DND-41 (cell line): ENCODE measurements at regions not wholly inside any gene's neighbourhood (a gene's known extent, or its start where the extent isn't known, plus 50 kb on each side); places are given as distances from the start of the nearest gene placed in this dataset.

Experiments used
- ATAC-seq: fragments of 200-7000 bp; cut with Tn5 transposase; 3 replicates; pipeline ENCODE4 v1.9.1; 2021; ENCODE audit warnings: low read depth; ENCODE audit not compliant: insufficient read depth
- DNase-seq: peaks from one replicate; pipeline ENCODE4 v3.0.0-alpha.2; 2020
- H2AFZ ChIP-seq: 2 replicates; pipeline ENCODE4 v1.6.0; 2012; ENCODE audit warnings: low read depth, low read length
- H3K27ac ChIP-seq: 2 replicates; pipeline ENCODE4 v1.5.1; 2012; ENCODE audit warnings: low read length, inconsistent platforms
- H3K27me3 ChIP-seq: fragments of 200-600 bp; sonication (generic); 2 replicates; pipeline ENCODE4 v1.6.0; 2012; ENCODE audit warnings: low read length, mild to moderate bottlenecking, inconsistent platforms; ENCODE audit not compliant: insufficient read depth, poor library complexity
- H3K36me3 ChIP-seq: 2 replicates; pipeline ENCODE4 v1.5.1; 2012; ENCODE audit warnings: low read length, inconsistent platforms; ENCODE audit not compliant: insufficient read depth
- H3K4me1 ChIP-seq: 2 replicates; pipeline ENCODE4 v1.5.1; 2012; ENCODE audit warnings: mild to moderate bottlenecking, low read length; ENCODE audit not compliant: insufficient read depth
- H3K4me2 ChIP-seq: 2 replicates; pipeline ENCODE4 v1.6.0; 2012; ENCODE audit warnings: mild to moderate bottlenecking, moderate library complexity, low read length, inconsistent platforms; ENCODE audit not compliant: insufficient read depth
- H3K4me3 ChIP-seq, 2 experiments: fragments of 200-600 bp in 1 of 2; shearing (Covaris generic) in 1 of 2; 2 replicates each; pipeline ENCODE4 v1.5.1; 2012 to 2016; ENCODE audit warnings: inconsistent platforms in 2 of 2, low read length in 2 of 2, mild to moderate bottlenecking in 2 of 2, low read depth in 1 of 2, moderate library complexity in 1 of 2
- H3K79me2 ChIP-seq: 2 replicates; pipeline ENCODE4 v1.6.0; 2012; ENCODE audit warnings: low read length, inconsistent platforms; ENCODE audit not compliant: insufficient read depth
- H3K9ac ChIP-seq: 2 replicates; pipeline ENCODE4 v1.6.0; 2012; ENCODE audit warnings: low read depth, mild to moderate bottlenecking, inconsistent platforms, low read length, moderate library complexity
- H3K9me3 ChIP-seq: 2 replicates; pipeline ENCODE4 v1.5.1; 2012; ENCODE audit warnings: low read length, moderate library complexity, mild to moderate bottlenecking, inconsistent platforms; ENCODE audit not compliant: insufficient read depth, severe bottlenecking
- H4K20me1 ChIP-seq: 2 replicates; pipeline ENCODE4 v1.6.0; 2012; ENCODE audit warnings: low read length; ENCODE audit not compliant: insufficient read depth
- EZH2 ChIP-seq: IDR thresholded peaks from 3 replicates; pipeline ENCODE4 v1.6.1; 2012; ENCODE audit warnings: borderline replicate concordance, low read depth, mild to moderate bottlenecking, moderate library complexity, low read length, inconsistent platforms; ENCODE audit not compliant: severe bottlenecking
- TF ChIP-seq, protein P1 (sequence below): IDR thresholded peaks from 2 replicates; pipeline ENCODE4 v1.5.1; 2012; ENCODE audit warnings: borderline replicate concordance, low read length, moderate library complexity, mild to moderate bottlenecking; ENCODE audit not compliant: poor library complexity, severe bottlenecking; ENCODE audit errors: extremely low read depth

DNA sequence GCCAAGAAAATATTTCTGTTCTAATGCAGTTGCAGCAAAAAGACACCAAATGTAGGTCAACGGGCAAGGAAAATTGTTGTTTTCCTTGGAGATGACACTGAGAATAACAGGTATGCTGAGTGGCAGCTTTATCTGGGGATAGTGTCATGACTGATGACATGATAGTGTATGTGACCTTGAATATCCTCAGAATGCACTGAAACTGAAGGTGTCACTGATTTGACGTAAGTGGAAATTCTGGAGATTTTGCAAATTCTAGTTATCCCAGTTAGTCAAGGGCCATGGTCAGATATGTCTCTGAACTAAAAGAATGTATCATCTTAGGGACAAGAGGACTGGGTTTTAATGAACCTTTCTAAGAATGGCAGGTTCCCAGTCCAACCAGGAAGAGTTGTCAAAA lies 138.0 kb upstream of the C9orf72 start:
- Histone ChIP-seq H3K27ac (no peak overlapping the region), H3K79me2 (no peaks in the 10 kb centered on the region), H4K20me1 (no peaks in the 10 kb centered on the region), H3K9me3 (no peaks in the 10 kb centered on the region), H3K4me3 (no peak overlapping the region), H3K36me3 (no peaks in the 10 kb centered on the region), H2AFZ (no peak overlapping the region), H3K4me2 (no peak overlapping the region), H3K9ac (no peak overlapping the region), H3K27me3 (no peaks in the 10 kb centered on the region), H3K4me1 (no peaks in the 10 kb centered on the region)
- ATAC-seq (no peak), DNase-seq (no peak)
- TF ChIP-seq EZH2, result no peak
- TF ChIP-seq, protein P1, sequence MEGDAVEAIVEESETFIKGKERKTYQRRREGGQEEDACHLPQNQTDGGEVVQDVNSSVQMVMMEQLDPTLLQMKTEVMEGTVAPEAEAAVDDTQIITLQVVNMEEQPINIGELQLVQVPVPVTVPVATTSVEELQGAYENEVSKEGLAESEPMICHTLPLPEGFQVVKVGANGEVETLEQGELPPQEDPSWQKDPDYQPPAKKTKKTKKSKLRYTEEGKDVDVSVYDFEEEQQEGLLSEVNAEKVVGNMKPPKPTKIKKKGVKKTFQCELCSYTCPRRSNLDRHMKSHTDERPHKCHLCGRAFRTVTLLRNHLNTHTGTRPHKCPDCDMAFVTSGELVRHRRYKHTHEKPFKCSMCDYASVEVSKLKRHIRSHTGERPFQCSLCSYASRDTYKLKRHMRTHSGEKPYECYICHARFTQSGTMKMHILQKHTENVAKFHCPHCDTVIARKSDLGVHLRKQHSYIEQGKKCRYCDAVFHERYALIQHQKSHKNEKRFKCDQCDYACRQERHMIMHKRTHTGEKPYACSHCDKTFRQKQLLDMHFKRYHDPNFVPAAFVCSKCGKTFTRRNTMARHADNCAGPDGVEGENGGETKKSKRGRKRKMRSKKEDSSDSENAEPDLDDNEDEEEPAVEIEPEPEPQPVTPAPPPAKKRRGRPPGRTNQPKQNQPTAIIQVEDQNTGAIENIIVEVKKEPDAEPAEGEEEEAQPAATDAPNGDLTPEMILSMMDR, result no peak

DNA sequence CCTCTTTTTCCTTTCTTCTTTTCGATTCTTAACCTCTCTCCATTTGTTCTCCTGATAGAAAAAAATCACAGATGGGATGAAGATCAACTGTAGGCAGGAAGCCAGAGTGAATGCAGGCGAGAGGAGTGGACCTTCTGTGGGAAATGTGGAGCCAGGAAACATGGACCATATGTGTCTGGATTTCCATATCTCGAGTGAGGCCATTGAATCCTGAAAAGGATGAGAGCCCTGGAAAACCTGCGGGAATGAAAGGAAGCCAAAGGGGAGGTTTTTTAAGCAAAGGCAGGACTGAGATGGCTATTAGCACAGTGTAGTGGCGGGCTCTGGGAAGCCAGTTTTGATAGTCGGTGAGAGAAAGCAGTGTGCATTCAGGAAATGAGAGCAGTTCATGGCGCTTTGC lies 139.5 kb upstream of the C9orf72 start:
- no peaks in the 10 kb centered on the region for H3K27me3 ChIP-seq
- TF ChIP-seq EZH2, result no peak
- TF ChIP-seq, protein P1, result no peak
- no peak for ATAC-seq

DNA sequence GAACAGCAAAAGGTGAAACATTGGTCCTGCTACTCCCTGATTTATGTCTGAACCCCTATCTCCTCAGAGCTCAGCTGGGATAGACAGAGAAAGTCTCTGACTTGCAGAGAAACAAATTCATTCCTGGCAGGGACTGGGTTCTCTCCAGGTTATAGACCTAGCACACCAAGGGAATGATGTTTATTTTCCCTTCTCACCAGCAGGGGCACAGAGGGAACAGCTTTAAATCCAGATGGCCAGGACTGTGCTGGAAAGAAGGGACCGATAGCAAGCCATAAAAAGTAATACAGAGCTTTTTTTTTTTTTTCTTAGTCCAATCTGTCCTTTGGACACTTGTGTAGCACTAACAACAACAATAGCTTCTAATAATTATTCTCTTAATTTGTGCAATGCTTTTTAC lies 141.1 kb upstream of the C9orf72 start:
- DNase-seq (no peak), ATAC-seq (no peak)
- Histone ChIP-seq H3K9ac (no peak overlapping the region), H2AFZ (no peak overlapping the region), H3K27ac (no peak overlapping the region), H3K36me3 (no peaks in the 10 kb centered on the region), H3K4me2 (no peak overlapping the region), H3K4me1 (no peaks in the 10 kb centered on the region), H3K79me2 (no peaks in the 10 kb centered on the region), H3K27me3 (no peaks in the 10 kb centered on the region), H4K20me1 (no peaks in the 10 kb centered on the region), H3K9me3 (no peaks in the 10 kb centered on the region), H3K4me3 (no peak overlapping the region)
- no peak for TF ChIP-seq EZH2
- TF ChIP-seq, protein P1, result no peak

More for the DNA sequence above, 139.5 kb upstream of the C9orf72 start:
- no peak overlapping the region for H3K4me3 ChIP-seq
- H3K9me3 ChIP-seq, result no peaks in the 10 kb centered on the region
- H3K79me2 ChIP-seq, result no peaks in the 10 kb centered on the region
- no peak overlapping the region for H3K9ac ChIP-seq
- H2AFZ ChIP-seq, result no peak overlapping the region
- no peaks in the 10 kb centered on the region for H4K20me1 ChIP-seq
- no peaks in the 10 kb centered on the region for H3K36me3 ChIP-seq
- no peak for DNase-seq
- H3K27ac ChIP-seq, result no peak overlapping the region
- H3K4me2 ChIP-seq, result no peak overlapping the region
- no peaks in the 10 kb centered on the region for H3K4me1 ChIP-seq

DNA sequence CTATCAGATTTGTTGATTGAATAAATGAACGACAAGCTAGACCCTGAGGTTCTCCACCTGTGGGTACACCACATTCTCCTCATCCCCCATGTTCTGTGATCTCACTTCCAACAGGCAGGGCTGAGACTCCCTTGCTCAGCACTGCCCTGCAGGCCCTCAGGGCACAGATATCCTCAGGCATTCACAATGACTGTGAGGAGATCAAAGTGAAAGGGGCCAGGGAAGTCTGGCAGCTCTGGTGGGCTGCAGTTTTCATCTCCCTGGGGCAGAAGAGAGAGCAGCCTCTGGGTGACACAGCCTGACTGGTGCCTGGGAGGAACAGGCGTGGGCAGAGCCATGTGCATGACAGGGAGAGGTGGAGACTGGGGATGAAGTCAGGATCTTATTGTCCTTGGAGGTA lies 142.4 kb upstream of the C9orf72 start:
- H3K36me3 ChIP-seq, result no peaks in the 10 kb centered on the region
- no peak overlapping the region for H3K4me3 ChIP-seq
- no peaks in the 10 kb centered on the region for H3K79me2 ChIP-seq
- H3K4me1 ChIP-seq, result no peaks in the 10 kb centered on the region
- TF ChIP-seq EZH2, result no peak
- TF ChIP-seq, protein P1, result no peak
- no peak overlapping the region for H2AFZ ChIP-seq
- H3K4me2 ChIP-seq, result no peak overlapping the region
- no peaks in the 10 kb centered on the region for H3K9me3 ChIP-seq
- no peaks in the 10 kb centered on the region for H4K20me1 ChIP-seq
- H3K27me3 ChIP-seq, result no peaks in the 10 kb centered on the region
- DNase-seq (no peak), ATAC-seq (no peak)
- no peak overlapping the region for H3K9ac ChIP-seq
- H3K27ac ChIP-seq, result no peak overlapping the region
